Right atrium auricular region (tissue), 2 donors: ENCODE measurements at regions not wholly inside any gene's neighbourhood (a gene's known extent, or its start where the extent isn't known, plus 50 kb on each side); places are given as distances from the start of the nearest gene placed in this dataset.

ENCODE experiments used
- DNase-seq: peaks from one replicate; pipeline ENCODE4 v3.0.0-alpha.2; 2019; ENCODE audit warnings: low spot score
- H3K27ac ChIP-seq, 2 donors: fragments of 200-600 bp; sonication (generic); 1 replicate in 1 of 2; 2 replicates in 1 of 2; pipeline ENCODE4 v1.5.1; 2016 to 2019
- H3K27me3 ChIP-seq, 2 donors: fragments of 200-600 bp; sonication (generic); one replicate each; pipeline versions ENCODE4 v1.5.1 to v1.6.0; 2017 to 2019
- H3K36me3 ChIP-seq: fragments of 200-600 bp; sonication (generic); one replicate; pipeline ENCODE4 v1.5.1; 2016
- H3K4me1 ChIP-seq, 2 donors: fragments of 200-600 bp; sonication (generic); one replicate each; pipeline versions ENCODE4 v1.5.1 to v1.6.0; 2017 to 2019
- H3K4me3 ChIP-seq, 2 donors: fragments of 200-600 bp; sonication (generic); 1 replicate in 1 of 2; 2 replicates in 1 of 2; pipeline ENCODE4 v1.5.1; 2017 to 2019; ENCODE audit warnings: mild to moderate bottlenecking in 1 of 2, moderate library complexity in 1 of 2
- H3K9me3 ChIP-seq, 2 donors: fragments of 200-600 bp; sonication (generic); one replicate each; pipeline ENCODE4 v1.5.1; 2019
- CTCF ChIP-seq, 2 donors: fragments of 200-600 bp; sonication (generic); IDR thresholded peaks; one replicate each; pipeline ENCODE4 v1.5.1; 2019; ENCODE audit warnings: antibody characterized with exemption in 2 of 2

DNA sequence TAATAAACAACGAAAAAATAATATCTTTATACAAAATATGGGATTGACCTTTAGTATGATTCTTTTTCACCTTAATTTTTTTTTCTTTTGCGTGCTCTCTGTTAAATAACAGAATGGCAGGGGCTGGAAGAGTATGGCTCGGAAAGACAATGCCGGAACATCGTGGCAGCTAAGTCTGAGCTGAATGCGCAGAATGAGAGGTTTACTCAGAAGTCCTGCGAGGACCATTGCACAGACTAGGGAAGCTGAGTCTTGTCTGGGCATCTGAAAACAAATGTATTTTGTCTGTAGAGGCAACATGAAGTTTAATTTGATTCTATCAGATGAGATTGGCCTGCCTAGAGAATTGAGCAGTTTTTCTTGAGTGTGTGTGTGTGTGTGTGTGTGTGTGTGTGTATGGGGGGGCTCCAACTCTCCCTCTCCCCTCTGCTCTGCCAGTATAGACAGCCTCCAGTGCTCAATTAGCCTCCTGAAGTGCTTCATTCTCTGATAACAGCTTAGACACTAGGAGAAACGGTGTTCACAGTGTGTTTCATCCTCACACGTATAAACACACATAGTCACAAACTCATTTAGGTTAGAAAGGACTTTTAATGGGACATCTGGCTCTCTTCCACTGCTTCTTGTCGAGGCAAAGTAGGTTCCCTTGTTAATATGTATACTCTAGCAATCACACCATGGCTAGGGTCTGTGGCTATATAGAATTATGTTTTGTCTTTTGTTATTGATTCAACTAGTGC lies 244.3 kb upstream of the SORL1-AS1 start:
- Histone ChIP-seq H3K4me1 (peaks cover 0 to 17% of the 10 kb centered on the region in 2 donors), H3K9me3 (no peaks in the 10 kb centered on the region), H3K27ac (peak overlapping the region; percentile 73 to 81), H3K27me3 (no peaks in the 10 kb centered on the region), H3K4me3 (no peak overlapping the region), H3K36me3 (no peaks in the 10 kb centered on the region)
- TF ChIP-seq CTCF (IDR thresholded peaks at IDR 0.05): no peak
- no peak for DNase-seq

DNA sequence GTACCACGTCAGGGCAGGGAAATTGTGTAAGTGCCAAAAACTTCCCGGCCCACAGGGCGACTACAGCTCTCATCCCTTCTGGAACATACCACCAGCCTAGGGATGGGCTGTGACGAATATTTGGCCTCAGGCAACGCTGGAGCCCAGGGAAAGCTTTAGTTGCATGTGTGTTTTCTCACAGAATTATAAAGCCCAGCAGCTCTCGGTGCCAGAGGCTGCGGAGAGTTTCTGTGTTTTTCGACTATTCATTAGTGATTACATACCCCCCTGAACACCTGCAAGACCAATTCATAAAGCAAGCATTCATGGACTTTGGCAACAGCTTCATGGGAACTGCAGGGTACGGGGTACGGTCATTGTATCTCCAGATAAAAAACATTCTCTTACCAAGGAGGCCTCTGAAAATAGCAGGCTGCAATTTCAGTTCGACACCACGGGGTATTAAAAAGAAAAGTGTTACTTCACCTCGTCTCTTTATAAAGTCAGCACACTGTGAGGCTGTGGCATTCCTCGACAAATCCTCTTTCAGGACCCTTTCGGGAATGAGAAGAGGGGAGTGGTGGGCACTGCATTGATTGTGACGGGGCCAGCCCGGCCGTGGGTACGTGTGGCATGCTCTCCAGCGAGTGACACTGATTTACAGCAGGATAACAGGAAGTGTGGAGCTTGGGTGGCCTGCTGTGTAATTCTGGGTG lies 243.6 kb upstream of the SORL1-AS1 start:
- H3K4me3 ChIP-seq: no peak overlapping the region
- H3K9me3 ChIP-seq: no peaks in the 10 kb centered on the region
- H3K4me1 ChIP-seq: peaks cover 0 to 17% of the 10 kb centered on the region in 2 donors
- no peak for DNase-seq
- H3K27ac ChIP-seq: peak overlapping the region; percentile 73 to 81
- H3K27me3 ChIP-seq: no peaks in the 10 kb centered on the region
- H3K36me3 ChIP-seq: no peaks in the 10 kb centered on the region
- no peak for TF ChIP-seq CTCF (IDR thresholded peaks at IDR 0.05)

GRCh38 chr11:121692236-121692635 lies 239.5 kb upstream of the SORL1-AS1 start:
- Histone ChIP-seq H3K36me3 (no peaks in the 10 kb centered on the region), H3K27ac (no peak overlapping the region), H3K4me1 (peaks cover 0 to 9% of the 10 kb centered on the region in 2 donors), H3K4me3 (no peak overlapping the region), H3K9me3 (no peaks in the 10 kb centered on the region), H3K27me3 (no peaks in the 10 kb centered on the region)
- no peak for TF ChIP-seq CTCF (IDR thresholded peaks at IDR 0.05)
- DNase-seq: no peak

DNA sequence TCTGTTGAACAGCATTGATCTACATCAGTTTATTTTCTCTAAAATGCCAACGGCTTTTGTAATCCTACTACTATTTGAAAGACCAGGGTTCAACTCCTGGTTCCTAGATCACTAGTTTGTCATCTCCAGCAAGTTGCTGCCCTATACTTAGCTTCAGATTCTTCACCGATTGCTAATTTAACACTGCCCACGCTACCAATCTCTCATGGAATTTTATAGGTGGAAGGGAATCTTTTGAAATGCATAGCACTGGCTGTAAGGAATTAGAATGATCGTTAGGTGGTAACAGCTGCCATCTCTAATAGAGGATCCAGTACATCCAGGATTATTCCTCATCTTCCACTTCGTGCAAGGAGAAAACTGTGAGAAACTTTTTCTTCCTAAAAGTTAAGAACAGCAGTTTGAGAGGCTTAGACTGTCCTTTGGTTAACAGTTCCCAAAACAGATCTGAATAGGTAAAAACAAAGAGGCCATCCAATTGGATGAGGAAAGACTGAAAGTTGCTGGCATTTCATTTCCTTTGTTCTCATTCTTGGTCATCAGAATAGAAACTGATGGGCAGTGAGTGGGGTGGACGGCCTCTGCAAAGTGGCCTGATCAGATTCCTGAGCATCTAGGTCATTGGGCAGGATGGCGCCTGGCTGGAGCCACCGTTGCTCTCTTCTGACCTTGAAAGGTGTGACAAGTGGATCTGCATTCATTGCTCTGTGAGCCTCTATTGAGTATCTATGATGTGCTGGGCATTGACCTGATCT lies 236.3 kb upstream of the SORL1-AS1 start:
- no peaks in the 10 kb centered on the region for H3K4me1 ChIP-seq

GRCh38 chr11:121688055-121688491 lies 235.3 kb upstream of the SORL1-AS1 start:
- no peaks in the 10 kb centered on the region for H3K4me1 ChIP-seq
- H3K27ac ChIP-seq: no peak overlapping the region
- H3K4me3 ChIP-seq: no peak overlapping the region
- H3K9me3 ChIP-seq: no peaks in the 10 kb centered on the region
- H3K36me3 ChIP-seq: no peaks in the 10 kb centered on the region
- H3K27me3 ChIP-seq: no peaks in the 10 kb centered on the region
- DNase-seq: no peak
- no peak for TF ChIP-seq CTCF (IDR thresholded peaks at IDR 0.05)

More for the DNA sequence above, 236.3 kb upstream of the SORL1-AS1 start:
- Histone ChIP-seq H3K27ac (no peak overlapping the region), H3K36me3 (no peaks in the 10 kb centered on the region), H3K9me3 (no peaks in the 10 kb centered on the region), H3K4me3 (no peak overlapping the region), H3K27me3 (no peaks in the 10 kb centered on the region)
- DNase-seq: no peak
- no peak for TF ChIP-seq CTCF (IDR thresholded peaks at IDR 0.05)
